NCI-H345 treated with DMSO at 0.1 percent for 48 hours (cell line): ENCODE measurements at regions not wholly inside any gene's neighbourhood (a gene's known extent, or its start where the extent isn't known, plus 50 kb on each side); places are given as distances from the start of the nearest gene placed in this dataset.
A peak's percentile ranks its signal among the peaks of the same experiment; 100 is the strongest.
"Not testable (repeated sequence)": the region's sequence is repeated elsewhere in the genome, so short reads cannot be mapped to it uniquely, and the experiment has no call there.

Source experiments
- DNase-seq: peaks from one replicate; lab custom pipeline; 2025; ENCODE audit not compliant: unreplicated experiment; lab: John Stamatoyannopoulos, UW

DNA sequence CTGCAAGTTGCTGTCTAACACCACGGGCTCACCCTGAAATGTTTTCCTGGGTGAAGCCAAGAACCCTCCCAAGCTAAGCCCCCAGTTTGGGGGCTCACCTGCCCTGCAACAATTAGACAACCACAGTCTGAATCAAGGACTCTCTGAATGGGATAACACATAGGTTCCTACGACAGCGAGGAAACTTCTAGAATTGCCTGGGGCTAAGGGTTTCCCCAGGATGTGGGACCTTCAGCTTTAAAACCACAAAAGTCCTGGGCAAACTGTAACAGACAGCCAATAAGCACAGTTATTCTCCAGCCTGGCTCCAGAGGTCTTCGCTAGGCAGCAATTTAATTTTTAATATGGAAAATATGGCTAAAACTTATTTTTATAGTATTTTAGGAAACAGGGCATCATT, 162.6 kb downstream of the PRKX start:
- DNase-seq, result no peak

DNA sequence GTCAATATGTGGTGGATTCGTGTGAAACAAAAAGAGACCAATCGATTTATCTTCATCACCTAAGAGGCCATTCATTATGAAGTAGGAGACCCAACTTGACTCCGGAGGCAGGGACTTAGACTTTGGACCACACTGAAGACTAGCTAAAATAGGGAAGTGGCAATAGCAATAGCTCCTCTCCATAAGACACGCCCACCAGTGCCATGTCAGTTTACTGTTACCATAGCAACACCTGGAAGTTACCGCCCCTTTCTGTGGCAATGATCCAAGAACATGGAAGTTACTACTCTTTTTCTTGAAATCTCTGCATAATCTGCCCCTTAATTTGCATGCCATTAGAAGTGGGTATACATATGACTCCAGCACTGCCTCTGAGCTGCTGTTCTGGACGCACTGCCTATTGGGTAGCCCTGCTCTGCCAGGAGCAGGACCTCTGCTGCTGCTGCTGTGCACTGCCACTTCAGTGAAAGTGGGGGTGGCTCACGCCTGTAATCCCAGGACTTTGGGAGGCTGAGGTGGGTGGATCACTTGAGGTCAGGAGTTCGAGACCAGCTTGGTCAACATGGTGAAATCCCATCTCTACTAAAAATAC, 163.2 kb downstream of the PRKX start:
- no peak for DNase-seq

DNA sequence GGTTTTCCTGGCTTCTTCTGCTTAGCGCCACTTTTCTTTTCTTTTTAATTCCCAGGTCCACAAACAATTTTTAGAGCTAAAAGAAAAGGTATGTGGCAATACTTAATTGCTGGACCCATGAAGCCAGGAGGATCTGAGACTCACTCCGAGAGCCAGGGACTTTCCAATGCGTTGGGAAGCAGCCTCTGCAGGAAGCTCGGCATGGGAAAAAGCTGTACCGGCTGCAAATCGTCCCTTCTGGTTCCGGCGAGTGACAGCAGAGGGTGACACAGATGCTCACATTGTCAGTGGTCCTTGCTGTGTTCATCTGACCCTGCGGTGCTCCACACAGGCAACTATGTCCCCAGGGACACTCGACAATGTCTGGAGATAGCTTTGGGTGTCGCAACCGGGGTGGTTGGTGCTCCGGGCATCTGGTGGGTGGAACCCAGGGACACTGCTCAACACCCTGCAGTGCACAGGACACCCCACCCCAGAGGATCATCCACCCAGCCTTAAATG, 164.0 kb downstream of the PRKX start:
- peak; percentile 14 for DNase-seq

DNA sequence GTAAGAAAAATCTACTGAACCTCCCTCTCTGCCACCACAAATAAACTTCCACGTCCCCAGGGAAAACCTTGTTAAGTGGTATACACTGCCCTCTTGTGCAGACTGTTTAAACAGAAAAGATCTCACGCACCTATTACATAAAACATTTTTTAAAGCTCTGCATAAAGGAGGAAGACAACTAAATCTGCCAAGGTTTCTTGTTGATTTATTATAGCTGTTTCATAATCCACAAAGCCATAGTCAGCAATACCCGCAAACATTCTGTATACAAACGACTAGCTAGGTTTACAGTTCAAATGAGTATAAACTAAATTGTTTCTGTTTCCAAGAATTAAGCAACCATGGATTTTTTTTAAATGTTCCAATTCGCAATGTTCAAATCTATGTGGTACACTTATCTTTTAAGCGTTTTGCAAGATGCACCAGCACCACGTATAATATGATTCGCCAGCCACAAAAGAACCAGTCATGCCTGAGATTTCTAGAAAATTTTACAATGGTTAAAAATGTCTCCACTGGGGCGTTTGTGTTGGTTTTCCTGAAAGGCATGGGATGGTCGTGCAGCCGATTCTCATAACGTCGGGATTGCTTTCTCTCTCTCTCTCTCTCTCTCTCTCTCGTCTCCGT, 164.6 kb downstream of the PRKX start:
- DNase-seq, result peak; percentile 57

DNA sequence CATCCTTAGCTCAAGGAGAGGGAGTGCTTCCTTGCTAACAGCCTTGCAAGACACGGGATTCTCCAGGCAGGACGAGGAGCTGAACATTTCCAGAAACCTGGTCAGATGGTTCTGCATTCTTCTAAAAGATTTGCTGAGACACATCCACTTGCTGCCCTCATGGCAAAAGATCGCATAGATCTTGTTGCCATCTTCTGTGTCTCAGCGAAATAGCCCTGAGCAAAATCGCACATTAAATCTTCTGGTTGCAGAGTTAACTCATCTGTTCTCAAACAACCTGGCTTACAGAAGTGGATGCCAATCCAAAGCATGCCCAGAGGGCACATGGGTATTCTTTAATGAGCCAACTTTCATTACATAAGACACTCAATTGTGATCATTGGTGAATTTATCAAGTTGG, 167.5 kb downstream of the PRKX start:
- no peak for DNase-seq

DNA sequence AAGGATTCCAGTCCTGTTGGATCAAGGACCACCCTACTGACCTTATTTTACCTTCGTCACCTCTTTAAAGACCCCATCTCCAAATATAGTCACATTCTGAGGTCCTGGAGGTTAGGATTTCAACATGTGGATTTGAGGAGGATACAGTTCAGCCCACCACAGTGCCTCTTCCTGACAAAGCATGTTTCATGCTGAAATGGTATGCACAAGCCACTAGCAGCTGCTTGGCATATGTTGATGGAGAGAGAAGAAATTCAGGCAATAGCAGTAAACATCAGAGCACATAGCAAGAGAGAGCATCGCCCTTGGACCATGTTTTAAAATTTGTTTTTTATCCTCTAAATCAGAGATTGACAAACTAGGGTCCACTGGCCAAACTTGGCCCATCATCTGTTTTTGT, 172.1 kb downstream of the PRKX start:
- no peak for DNase-seq

DNA sequence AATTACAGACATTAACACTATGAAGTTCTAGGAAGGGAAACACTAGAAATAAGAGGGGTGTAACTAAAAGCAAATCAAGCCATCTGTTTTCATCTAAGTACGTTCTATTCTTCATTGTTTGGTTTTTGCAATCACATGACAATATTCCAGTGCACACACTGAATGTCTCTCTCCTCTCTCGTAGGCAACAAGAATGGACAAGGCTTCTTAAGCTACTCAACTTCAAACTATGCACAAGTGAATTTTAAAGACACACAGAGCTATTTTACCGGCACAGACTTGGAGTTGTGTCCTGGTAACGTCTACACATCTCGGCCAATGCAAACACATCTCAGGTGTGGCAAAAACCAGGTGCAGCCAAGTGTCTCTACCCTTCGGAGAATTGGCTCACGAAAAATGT, 173.3 kb downstream of the PRKX start:
- no peak for DNase-seq

DNA sequence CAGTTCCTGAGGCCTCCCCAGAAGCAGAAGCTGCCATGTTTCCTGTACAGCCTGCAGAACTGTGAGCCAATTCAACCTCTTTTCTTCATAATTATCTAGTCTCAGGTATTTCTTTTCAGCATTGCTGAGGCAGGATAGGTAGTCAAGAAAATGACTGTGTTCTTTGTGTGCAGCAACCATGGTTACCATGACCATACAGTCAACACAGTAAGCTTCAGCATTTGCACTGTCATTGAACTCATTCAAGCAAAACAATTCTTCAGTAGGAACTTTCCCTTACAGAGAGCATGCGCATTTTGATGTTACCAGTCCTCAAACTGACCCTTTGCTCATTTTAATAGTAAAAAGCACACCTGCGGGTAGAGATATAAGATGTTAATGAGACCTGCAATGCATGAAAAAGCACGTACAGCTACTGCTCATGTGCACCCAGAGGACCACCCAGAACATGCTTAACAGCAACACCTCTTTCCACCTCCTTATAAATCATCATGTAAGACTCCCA, 180.8 kb downstream of the PRKX start:
- no peak for DNase-seq

DNA sequence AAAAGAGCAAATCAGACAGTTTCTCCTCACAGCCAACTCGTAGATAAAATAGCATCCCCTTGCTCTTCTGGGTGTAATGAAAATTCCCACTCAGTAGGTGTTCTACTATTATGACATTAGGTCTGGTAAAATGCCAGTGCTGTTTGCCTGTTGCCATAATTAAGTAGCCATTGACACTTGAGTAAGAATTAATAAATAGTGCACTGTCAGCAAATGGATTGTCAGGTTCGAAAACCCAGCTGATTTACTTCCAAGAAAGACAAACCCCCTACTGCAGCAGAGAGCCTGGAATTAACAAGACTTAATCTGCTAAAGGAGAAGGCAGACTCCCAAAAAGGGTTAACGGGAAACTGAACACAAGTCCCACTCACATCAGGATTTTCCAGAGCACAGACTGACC, 182.0 kb downstream of the PRKX start:
- DNase-seq, result not testable (repeated sequence)

DNA sequence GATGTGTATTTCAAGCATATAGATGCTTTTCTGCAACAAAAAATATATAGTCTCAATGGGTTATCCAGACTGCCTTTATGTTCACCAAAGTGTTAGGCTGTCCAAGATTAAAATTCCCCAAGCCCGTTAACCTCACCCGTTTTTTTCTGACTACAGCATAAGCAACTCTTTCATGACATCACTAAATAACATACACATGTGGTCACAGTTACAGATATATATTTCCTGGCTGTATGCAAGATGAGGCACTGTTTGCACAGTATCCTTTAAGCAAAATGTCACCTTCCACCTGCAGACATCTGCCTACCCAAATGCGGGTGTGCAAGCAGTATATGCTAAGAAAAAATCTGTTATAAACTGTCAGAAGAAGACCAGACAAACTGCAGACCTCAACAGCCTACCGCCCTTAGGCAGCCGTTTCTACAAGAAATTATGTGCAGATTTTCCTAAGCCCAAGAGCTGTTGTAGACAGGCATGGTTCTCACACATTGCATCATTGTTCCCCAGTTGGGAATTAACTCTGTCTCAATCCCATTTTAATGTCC, 183.1 kb upstream of the MXRA5 start:
- no peak for DNase-seq

DNA sequence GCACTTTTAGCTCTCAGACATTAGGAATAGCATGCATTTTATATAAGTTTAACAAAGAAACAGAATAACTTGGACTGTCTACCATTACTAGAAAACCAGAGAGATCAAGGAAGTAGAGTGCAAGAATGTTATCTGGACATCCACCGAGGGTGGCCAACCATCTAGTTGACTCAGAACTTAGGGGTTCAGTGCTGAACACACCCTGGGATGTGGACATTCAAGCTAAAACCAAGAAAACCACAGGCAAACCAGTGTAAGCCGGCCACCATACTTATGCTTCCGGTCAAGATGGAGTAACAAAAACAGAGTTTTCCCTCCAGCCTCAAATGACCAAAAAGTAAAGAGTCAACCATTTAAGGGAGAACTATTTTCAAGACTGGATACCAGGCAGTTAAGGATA, 181.4 kb upstream of the MXRA5 start:
- no peak for DNase-seq

DNA sequence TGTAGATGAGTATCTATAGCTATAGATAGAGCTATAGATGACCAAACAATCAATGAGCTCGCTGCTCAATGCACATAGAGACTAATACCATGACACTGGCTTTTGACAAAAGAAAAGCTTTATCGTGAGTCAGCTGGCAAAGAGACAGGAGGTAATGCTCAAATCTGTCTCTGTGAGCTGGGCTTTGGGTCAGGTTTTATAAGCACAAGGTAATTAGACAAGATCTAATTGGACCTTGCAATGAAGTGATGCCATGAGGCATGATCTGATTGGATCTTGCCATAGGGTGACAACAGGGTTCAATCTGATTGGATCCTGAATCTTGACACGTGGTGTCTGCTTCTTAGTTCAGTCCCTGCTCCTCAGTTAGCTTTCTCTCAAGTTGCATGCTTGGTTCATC, 180.7 kb upstream of the MXRA5 start:
- DNase-seq, result no peak

DNA sequence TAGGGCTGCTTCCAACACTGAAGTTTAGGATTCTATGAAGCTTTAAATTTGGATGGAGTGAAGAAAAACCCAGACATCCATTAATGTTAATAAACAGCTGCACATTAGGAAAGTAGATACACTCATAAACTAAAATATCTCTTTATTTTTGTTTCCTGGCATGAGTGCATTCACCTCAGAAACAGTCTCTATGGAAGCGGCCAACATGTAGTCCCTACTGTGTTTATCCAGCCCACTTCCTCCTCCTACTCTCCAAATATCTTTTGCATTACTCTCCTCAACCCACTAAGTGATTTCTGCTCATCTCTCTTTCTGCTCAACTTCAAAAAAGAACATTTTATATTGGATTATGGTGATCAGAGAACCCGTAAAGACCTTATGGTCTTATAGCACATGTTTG, 180.3 kb upstream of the MXRA5 start:
- no peak for DNase-seq

DNA sequence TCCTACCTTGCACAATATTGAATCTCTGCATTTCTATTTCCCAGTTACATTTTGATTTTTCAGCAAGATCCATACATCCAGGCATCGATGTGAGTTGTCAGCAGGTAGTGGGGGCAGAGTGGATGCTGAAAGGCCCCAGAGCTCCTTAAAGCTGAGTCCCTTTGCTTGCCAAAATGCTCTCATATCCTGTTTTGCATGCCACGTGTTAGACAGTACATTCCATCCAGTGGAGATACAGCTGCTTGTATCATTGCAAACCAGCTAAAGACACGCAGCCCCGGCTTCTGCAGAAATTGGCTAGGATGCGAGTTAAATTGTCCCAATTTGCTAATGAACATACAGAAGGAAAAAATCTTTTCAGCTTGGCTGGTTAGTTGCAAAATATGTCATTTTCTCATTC, 179.6 kb upstream of the MXRA5 start:
- no peak for DNase-seq

DNA sequence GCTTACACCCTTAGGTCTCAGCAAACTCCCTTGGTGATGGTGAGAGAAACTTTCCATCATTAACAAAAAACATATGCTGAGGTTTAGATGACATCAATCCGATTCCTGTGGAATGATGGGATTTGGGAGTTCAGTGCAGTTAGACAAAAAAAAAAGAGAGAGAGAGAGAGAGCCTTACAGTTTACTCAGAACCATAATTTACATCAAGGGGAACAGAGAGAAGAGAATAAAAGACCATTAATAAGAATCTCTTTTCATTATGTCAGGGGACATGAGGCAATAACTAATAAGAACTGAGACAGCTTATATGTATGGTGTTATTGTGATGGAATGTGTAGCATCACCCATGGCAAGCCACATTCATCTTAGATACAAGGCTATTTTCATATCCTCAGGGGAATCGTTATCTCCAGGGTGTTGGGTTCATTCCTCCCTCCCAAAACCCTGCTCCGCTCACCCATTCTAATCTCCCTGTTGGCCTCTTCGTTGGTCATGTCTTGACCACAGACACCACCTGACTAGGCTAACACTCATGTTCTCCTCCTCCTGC, 175.7 kb upstream of the MXRA5 start:
- no peak for DNase-seq

DNA sequence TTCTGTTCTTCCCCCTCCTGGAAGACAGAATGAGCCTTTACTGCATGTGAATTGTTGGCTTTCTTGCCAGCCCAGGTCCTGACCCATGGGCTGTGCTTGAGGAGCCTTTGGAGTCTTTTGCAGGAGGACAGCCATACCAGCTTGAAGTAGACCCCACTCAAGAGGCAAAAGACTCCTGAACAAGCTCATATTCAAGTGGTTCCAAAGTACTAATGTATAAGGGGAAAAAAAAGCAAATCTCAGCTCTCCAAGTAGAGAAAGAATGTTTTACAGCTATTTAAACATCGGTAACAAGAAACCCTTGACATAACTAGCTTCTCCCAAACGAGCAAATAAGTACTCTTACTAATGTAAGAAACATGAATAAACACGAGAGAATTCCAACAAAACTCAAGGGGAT, 174.9 kb upstream of the MXRA5 start:
- no peak for DNase-seq

DNA sequence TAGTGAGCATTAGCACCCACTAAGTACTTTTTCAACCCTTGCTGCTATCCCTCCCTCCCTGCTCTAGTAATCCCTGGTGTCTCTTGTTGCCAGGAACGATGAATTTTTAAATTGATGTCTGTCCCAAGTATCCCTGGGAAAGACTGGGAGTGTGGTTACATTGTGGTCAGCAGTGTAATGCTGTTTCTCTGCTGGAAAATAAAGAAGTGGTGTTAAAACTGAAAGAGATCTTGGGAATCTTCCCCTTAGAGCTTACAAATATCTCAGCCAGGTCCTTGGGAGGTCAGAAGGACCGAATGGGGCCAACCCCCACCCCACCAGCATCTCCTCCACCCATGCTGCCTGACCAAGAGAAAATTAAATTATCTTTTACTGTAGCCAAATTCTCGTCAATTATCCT, 174.5 kb upstream of the MXRA5 start:
- DNase-seq, result no peak

DNA sequence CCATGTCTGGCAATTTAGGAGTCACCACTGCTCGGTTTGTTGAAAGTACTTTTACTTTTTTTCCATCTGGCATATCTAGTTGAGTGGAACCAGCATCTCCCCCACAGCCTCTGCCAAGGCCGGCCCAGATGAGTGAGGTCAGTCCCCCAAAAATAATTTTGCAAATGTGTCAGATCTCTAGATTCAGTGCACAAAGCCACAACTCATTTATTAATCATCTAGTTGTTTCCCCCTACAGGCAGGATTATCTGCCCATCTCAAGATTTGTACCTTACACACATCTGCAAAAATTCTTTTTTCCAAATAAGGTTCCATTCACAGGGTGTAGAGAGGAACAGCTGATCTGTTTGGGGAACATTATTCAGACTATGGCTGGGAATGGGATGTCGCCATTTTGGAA, 174.0 kb upstream of the MXRA5 start:
- no peak for DNase-seq

DNA sequence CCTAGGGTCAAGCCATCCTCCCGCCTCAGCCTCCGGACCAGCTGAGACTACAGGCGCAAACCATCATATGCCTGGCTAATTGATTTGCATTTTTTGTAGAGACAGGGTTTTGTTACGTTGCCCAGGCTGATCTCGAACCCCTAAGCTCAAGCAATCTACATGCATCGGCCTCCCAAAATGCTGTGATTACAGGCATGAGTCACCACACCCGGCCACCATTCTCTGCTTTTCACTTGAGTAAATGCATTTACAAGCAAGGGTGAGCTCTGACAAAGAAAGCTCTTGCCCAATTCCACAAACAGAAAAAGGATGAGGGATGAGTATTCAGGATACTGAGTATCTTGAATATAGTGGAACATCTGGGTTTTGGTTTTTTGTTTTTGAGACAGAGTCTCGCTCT, 172.9 kb upstream of the MXRA5 start:
- DNase-seq, result not testable (repeated sequence)

DNA sequence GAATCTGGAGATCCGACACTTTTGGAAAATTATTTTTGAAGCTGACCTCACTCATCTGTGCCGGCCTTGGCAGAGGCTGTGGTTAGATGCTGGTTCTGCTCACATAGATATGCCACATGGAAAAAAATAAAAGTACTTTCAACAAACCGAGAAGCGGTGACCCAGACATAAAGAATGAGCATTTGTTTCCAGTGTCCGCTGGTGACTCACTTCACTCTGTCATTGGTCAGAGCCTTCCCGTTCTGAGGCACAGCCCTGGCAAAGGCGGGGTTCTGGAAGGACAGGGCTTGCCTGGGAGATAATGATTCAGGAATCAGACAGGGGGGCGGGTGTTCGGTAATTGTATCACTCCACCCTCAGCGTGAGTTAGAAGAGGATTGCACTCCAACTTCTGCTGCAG, 172.4 kb upstream of the MXRA5 start:
- peak; percentile 1 for DNase-seq

DNA sequence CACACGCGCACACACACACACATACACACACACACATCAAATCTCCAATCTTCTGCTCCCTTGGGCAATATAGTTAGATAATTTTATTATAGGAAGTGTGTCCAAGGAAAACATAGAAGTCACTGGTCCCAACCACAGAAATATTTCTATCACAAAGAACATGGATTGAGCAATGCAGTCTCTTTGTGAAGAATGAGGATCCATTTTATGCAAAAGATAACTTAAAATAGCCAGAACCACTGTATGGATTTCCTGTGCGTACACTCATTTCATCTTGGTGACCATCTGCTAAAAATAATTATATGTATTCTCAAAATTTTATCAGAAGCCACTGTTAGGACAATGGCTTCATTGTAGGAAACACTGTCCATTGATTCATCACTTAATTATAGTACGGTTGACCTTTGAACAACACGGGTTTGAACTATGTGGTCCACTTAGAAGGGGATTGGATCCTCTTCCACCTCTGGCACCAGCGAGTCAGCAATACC, 169.6 kb upstream of the MXRA5 start:
- DNase-seq, result no peak

DNA sequence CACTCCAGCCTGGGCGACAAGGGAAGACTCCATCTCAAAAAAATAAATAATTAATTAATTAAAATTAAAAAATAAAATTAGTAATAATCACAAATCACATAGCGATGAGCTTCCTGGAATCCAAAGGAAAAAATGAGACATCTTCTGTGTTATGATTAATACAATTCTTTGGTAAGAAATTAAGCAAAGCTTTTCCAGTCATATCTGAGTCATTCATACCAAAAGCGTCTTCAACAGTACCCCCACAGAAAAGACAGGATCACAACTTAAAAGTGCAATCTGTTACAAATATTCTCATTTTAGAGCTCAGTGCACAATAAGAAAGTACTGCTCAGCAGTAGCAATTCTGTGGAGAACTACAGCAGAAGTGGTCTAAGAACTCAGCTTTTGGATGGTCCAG, 168.5 kb upstream of the MXRA5 start:
- DNase-seq, result no peak
